OCI-LY1 (cell line): ENCODE measurements at regions not wholly inside any gene's neighbourhood (a gene's known extent, or its start where the extent isn't known, plus 50 kb on each side); places are given as distances from the start of the nearest gene placed in this dataset.

Experiments
- H2AFZ ChIP-seq: fragments of 200-600 bp; sonication (generic), shearing (Covaris generic); 2 replicates; pipeline ENCODE4 v1.6.0; 2014; ENCODE audit warnings: antibody characterized with exemption, mild to moderate bottlenecking, low read length
- H3F3A ChIP-seq: fragments of 200-600 bp; sonication (generic), shearing (Covaris generic); 2 replicates; pipeline ENCODE4 v1.6.0; 2014; ENCODE audit warnings: mild to moderate bottlenecking, antibody characterized with exemption, low read length, moderate library complexity; ENCODE audit not compliant: insufficient read depth
- H3K27ac ChIP-seq: fragments of 200-600 bp; sonication (generic); 2 replicates; pipeline ENCODE4 v1.5.1; 2014; ENCODE audit warnings: low read length, mixed run types, mild to moderate bottlenecking, low read depth; ENCODE audit not compliant: poor library complexity, severe bottlenecking
- H3K27me3 ChIP-seq: fragments of 200-600 bp; sonication (generic); 2 replicates; pipeline ENCODE4 v1.6.0; 2014; ENCODE audit warnings: antibody characterized with exemption, mild to moderate bottlenecking, low read length, moderate library complexity; ENCODE audit not compliant: insufficient read depth
- H3K36me3 ChIP-seq: fragments of 200-600 bp; sonication (generic); 2 replicates; pipeline ENCODE4 v1.6.1; 2014; ENCODE audit warnings: mild to moderate bottlenecking, antibody characterized with exemption, low read length, moderate library complexity, mixed read lengths; ENCODE audit not compliant: insufficient read depth
- H3K4me1 ChIP-seq: fragments of 200-600 bp; sonication (generic); 2 replicates; pipeline ENCODE4 v1.5.1; 2014; ENCODE audit warnings: mild to moderate bottlenecking, low read length, moderate library complexity; ENCODE audit not compliant: insufficient read depth, severe bottlenecking
- H3K4me2 ChIP-seq: fragments of 200-600 bp; sonication (generic), shearing (Covaris generic); 2 replicates; pipeline ENCODE4 v1.6.1; 2014; ENCODE audit warnings: low read length
- H3K4me3 ChIP-seq: fragments of 200-600 bp; sonication (generic); 2 replicates; pipeline ENCODE4 v1.5.1; 2014; ENCODE audit warnings: low read length, low read depth, mild to moderate bottlenecking, mixed read lengths; ENCODE audit not compliant: poor library complexity, severe bottlenecking
- H3K79me2 ChIP-seq: fragments of 200-600 bp; shearing (Covaris generic); 2 replicates; pipeline ENCODE4 v1.6.1; 2016; ENCODE audit warnings: mixed run types, low read length, mixed read lengths; ENCODE audit not compliant: insufficient read depth
- H3K9ac ChIP-seq: fragments of 200-600 bp; sonication (generic), shearing (Covaris generic); 2 replicates; pipeline ENCODE4 v1.6.1; 2014; ENCODE audit warnings: mild to moderate bottlenecking, low read length, mixed read lengths
- H3K9me2 ChIP-seq: fragments of 200-600 bp; sonication (generic), shearing (Covaris generic); 2 replicates; pipeline ENCODE4 v1.6.1; 2014; ENCODE audit warnings: low read depth, mild to moderate bottlenecking, low read length, mixed read lengths
- H3K9me3 ChIP-seq: fragments of 200-600 bp; shearing (Covaris generic); 2 replicates; pipeline ENCODE4 v1.6.1; 2014; ENCODE audit warnings: low read length, mixed read lengths
- H4K20me1 ChIP-seq: fragments of 200-600 bp; sonication (generic), shearing (Covaris generic); 2 replicates; pipeline ENCODE4 v1.6.0; 2016; ENCODE audit warnings: mild to moderate bottlenecking, low read length; ENCODE audit not compliant: insufficient read depth
- EZH2 ChIP-seq: fragments of 200-600 bp; sonication (generic), shearing (Covaris generic); IDR thresholded peaks from 2 replicates; pipeline ENCODE4 v1.8.0; 2017; ENCODE audit warnings: borderline replicate concordance, mixed run types, mild to moderate bottlenecking, antibody characterized with exemption, low read length, moderate library complexity, mixed read lengths
- TF ChIP-seq, protein P1 (sequence below): fragments of 200-600 bp; sonication (generic), shearing (Covaris generic); IDR thresholded peaks from 2 replicates; pipeline ENCODE4 v1.5.1; 2017; ENCODE audit warnings: mild to moderate bottlenecking, antibody characterized with exemption, low read length, moderate library complexity, mixed read lengths

DNA sequence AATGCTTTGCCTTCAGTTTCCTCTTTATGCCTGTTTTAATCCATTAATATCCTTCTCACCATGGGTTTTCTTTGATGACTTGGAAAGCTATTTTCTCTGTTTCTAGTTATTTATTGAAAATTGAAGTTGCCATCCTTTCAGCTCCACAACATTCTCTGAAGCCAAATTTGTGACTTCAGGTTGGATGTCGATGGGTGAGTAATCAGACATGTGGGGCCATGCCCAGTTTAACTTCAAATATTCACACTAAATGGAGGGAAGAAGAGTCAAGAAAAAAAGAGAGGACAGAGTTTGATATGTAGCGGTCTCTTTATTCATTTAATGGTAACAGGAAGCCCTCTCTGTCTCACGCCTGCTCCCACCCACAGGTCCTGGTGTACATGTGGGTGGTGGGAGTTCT lies 89.1 kb upstream of the RIPOR2 start:
- Histone ChIP-seq H3K9me3 (no peaks in the 10 kb centered on the region), H3K4me3 (no peak overlapping the region), H3K9ac (no peak overlapping the region), H3K79me2 (no peaks in the 10 kb centered on the region), H2AFZ (no peak overlapping the region), H3K9me2 (no peaks in the 10 kb centered on the region), H4K20me1 (no peaks in the 10 kb centered on the region), H3K36me3 (peaks cover 15% of the 10 kb centered on the region), H3K27ac (no peak overlapping the region), H3F3A (no peaks in the 10 kb centered on the region), H3K4me2 (no peak overlapping the region), H3K27me3 (no peaks in the 10 kb centered on the region), H3K4me1 (peaks cover 32% of the 10 kb centered on the region)
- TF ChIP-seq EZH2, result no peak
- TF ChIP-seq, protein P1, sequence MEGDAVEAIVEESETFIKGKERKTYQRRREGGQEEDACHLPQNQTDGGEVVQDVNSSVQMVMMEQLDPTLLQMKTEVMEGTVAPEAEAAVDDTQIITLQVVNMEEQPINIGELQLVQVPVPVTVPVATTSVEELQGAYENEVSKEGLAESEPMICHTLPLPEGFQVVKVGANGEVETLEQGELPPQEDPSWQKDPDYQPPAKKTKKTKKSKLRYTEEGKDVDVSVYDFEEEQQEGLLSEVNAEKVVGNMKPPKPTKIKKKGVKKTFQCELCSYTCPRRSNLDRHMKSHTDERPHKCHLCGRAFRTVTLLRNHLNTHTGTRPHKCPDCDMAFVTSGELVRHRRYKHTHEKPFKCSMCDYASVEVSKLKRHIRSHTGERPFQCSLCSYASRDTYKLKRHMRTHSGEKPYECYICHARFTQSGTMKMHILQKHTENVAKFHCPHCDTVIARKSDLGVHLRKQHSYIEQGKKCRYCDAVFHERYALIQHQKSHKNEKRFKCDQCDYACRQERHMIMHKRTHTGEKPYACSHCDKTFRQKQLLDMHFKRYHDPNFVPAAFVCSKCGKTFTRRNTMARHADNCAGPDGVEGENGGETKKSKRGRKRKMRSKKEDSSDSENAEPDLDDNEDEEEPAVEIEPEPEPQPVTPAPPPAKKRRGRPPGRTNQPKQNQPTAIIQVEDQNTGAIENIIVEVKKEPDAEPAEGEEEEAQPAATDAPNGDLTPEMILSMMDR, result no peak

DNA sequence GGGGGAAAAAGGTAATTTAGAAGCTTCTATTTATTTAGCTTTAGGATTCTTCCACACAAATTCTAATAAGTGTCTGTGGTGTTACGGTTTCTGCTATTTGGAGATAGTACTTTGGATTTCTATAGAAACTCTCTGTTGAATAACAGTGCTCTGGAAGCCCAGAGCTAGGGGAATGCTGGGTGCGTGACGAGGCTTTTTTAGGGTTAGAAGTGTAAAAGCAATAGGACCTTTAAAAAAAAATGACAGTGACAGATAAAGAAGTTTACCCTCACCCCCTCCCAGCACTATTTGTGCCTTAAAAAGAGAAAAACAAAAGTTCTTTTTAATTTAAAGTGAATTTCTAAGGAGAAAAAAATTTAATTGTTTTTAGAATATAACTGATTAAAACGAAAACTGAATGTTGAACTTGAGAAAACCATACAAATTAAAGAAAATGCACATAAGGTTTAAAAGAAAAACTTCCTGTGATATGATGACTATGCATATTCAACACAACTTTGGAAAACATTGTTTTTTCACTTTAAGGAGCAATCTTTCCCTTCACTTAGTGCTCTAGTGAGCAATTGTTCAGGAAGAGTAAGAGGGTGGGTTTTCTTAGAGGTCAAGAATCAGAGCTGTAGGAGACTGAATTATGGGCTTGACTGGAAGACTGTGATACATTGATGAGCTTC lies 89.6 kb upstream of the RIPOR2 start:
- Histone ChIP-seq H3K9me3 (no peaks in the 10 kb centered on the region), H3K4me3 (no peak overlapping the region), H3K27ac (peak overlapping the region; percentile 38), H3F3A (no peaks in the 10 kb centered on the region), H3K9ac (no peak overlapping the region), H4K20me1 (no peaks in the 10 kb centered on the region), H3K36me3 (peaks cover 19% of the 10 kb centered on the region), H3K79me2 (no peaks in the 10 kb centered on the region), H3K27me3 (no peaks in the 10 kb centered on the region), H3K4me2 (0 out of 2 replicates have a peak overlapping the region, but pooled peaks have one; percentile 63), H3K9me2 (no peaks in the 10 kb centered on the region), H3K4me1 (peaks cover 32% of the 10 kb centered on the region), H2AFZ (no peak overlapping the region)
- TF ChIP-seq, protein P1, result no peak
- no peak for TF ChIP-seq EZH2

DNA sequence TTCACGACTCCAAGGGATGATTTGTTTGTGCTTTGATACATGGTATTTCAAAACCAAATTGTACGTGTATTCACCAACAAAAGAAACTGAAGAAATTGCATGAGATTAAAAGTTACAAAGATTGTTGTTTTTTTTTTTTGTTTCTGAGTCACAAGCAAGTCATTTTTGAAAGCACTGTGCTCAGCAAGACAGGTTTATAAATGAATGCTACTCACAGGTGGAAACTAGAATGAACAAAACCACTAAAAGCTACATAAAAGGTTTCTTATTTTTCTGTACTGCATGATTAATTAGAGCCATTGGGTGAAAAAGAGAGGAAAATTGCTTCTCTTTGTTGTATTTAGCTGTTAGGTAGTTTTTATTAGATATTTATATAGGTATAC lies 90.2 kb upstream of the RIPOR2 start:
- Histone ChIP-seq H3K9me2 (no peaks in the 10 kb centered on the region), H3K79me2 (no peaks in the 10 kb centered on the region), H4K20me1 (no peaks in the 10 kb centered on the region), H3K9me3 (no peaks in the 10 kb centered on the region), H3K36me3 (peaks cover 19% of the 10 kb centered on the region), H3K27ac (peak overlapping the region; percentile 38), H3K4me1 (peaks cover 32% of the 10 kb centered on the region), H3K9ac (no peak overlapping the region), H3K4me2 (0 out of 2 replicates have a peak overlapping the region, but pooled peaks have one; percentile 63), H2AFZ (no peak overlapping the region; the same call in 1 of the 2 replicates), H3F3A (no peaks in the 10 kb centered on the region), H3K4me3 (no peak overlapping the region), H3K27me3 (no peaks in the 10 kb centered on the region)
- TF ChIP-seq, protein P1, result no peak
- TF ChIP-seq EZH2, result no peak
